Parathyroid adenoma (tissue), 2 donors: ENCODE measurements at regions not wholly inside any gene's neighbourhood (a gene's known extent, or its start where the extent isn't known, plus 50 kb on each side); places are given as distances from the start of the nearest gene placed in this dataset.
"Not testable (repeated sequence)": the region's sequence is repeated elsewhere in the genome, so short reads cannot be mapped to it uniquely, and the experiment has no call there.

Experiments
- H2AFZ ChIP-seq: fragments of 300-600 bp; sonication (generic); one replicate; pipeline ENCODE4 v1.7.0; 2017; ENCODE audit warnings: antibody characterized with exemption, mild to moderate bottlenecking
- H3K27ac ChIP-seq: fragments of 300-600 bp; sonication (generic); one replicate; pipeline ENCODE4 v1.7.0; 2017
- H3K27me3 ChIP-seq: fragments of 300-600 bp; sonication (generic); one replicate; pipeline ENCODE4 v1.7.0; 2017; ENCODE audit warnings: low read length; ENCODE audit not compliant: control insufficient read depth, insufficient read depth
- H3K36me3 ChIP-seq: fragments of 300-600 bp; sonication (generic); one replicate; pipeline ENCODE4 v1.7.0; 2017; ENCODE audit warnings: low read length; ENCODE audit not compliant: control insufficient read depth, insufficient read depth
- H3K4me1 ChIP-seq: fragments of 300-600 bp; sonication (generic); one replicate; pipeline ENCODE4 v1.7.0; 2017; ENCODE audit warnings: control low read depth
- H3K4me2 ChIP-seq: fragments of 300-600 bp; sonication (generic); one replicate; pipeline ENCODE4 v1.7.0; 2017; ENCODE audit warnings: low read length
- H3K4me3 ChIP-seq: fragments of 300-600 bp; sonication (generic); one replicate; pipeline ENCODE4 v1.7.0; 2017; ENCODE audit warnings: low read depth, low read length
- H3K79me2 ChIP-seq: fragments of 300-600 bp; sonication (generic); one replicate; pipeline ENCODE4 v1.7.0; 2017; ENCODE audit warnings: control low read depth
- H3K9ac ChIP-seq: fragments of 300-600 bp; sonication (generic); one replicate; pipeline ENCODE4 v1.7.0; 2017; ENCODE audit warnings: mild to moderate bottlenecking
- H3K9me3 ChIP-seq: fragments of 300-600 bp; sonication (generic); one replicate; pipeline ENCODE4 v1.7.0; 2017; ENCODE audit warnings: low read length; ENCODE audit not compliant: control insufficient read depth
- CTCF ChIP-seq: fragments of 300-600 bp; sonication (generic); IDR thresholded peaks from one replicate; pipeline ENCODE4 v1.7.0; 2017; ENCODE audit warnings: antibody characterized with exemption, mild to moderate bottlenecking
- donor health status: primary hyperparathyroidism.

GRCh38 chr5:88058625-88059024 lies 210.0 kb downstream of the TMEM161B start:
- Histone ChIP-seq H3K9me3 (no peaks in the 10 kb centered on the region), H3K4me3 (no peak overlapping the region), H3K4me2 (no peak overlapping the region), H3K4me1 (no peaks in the 10 kb centered on the region), H3K27me3 (no peaks in the 10 kb centered on the region), H3K27ac (no peak overlapping the region), H3K79me2 (no peaks in the 10 kb centered on the region), H3K36me3 (no peaks in the 10 kb centered on the region), H3K9ac (no peak overlapping the region), H2AFZ (no peak overlapping the region)
- no peak for TF ChIP-seq CTCF

GRCh38 chr5:88052468-88052867 lies 216.2 kb downstream of the TMEM161B start:
- not testable (repeated sequence) for H3K9ac ChIP-seq, H3K4me1 ChIP-seq, H3K27ac ChIP-seq

GRCh38 chr5:88051148-88051547 lies 217.5 kb downstream of the TMEM161B start:
- no peaks in the 10 kb centered on the region for H3K79me2 ChIP-seq
- H3K4me3 ChIP-seq = no peak overlapping the region
- H2AFZ ChIP-seq = no peak overlapping the region
- TF ChIP-seq CTCF = no peak
- H3K27ac ChIP-seq = no peak overlapping the region
- no peak overlapping the region for H3K4me2 ChIP-seq
- no peaks in the 10 kb centered on the region for H3K36me3 ChIP-seq
- H3K27me3 ChIP-seq = no peaks in the 10 kb centered on the region
- no peak overlapping the region for H3K9ac ChIP-seq
- no peaks in the 10 kb centered on the region for H3K4me1 ChIP-seq
- H3K9me3 ChIP-seq = no peaks in the 10 kb centered on the region

More at GRCh38 chr5:88052468-88052867, 216.2 kb downstream of the TMEM161B start:
- H2AFZ ChIP-seq, H3K27me3 ChIP-seq, H3K36me3 ChIP-seq, H3K4me3 ChIP-seq, H3K4me2 ChIP-seq, H3K9me3 ChIP-seq, H3K79me2 ChIP-seq: not testable (repeated sequence)

GRCh38 chr5:88049737-88050136 lies 218.9 kb downstream of the TMEM161B start:
- H3K4me3 ChIP-seq = no peak overlapping the region
- no peak overlapping the region for H3K27ac ChIP-seq
- no peak overlapping the region for H3K4me2 ChIP-seq
- H3K9me3 ChIP-seq = no peaks in the 10 kb centered on the region
- TF ChIP-seq CTCF = no peak
- no peak overlapping the region for H3K9ac ChIP-seq
- no peaks in the 10 kb centered on the region for H3K27me3 ChIP-seq
- H3K4me1 ChIP-seq = no peaks in the 10 kb centered on the region
- no peak overlapping the region for H2AFZ ChIP-seq
- no peaks in the 10 kb centered on the region for H3K79me2 ChIP-seq
- H3K36me3 ChIP-seq = no peaks in the 10 kb centered on the region

GRCh38 chr5:88049156-88049555 lies 219.5 kb downstream of the TMEM161B start:
- Histone ChIP-seq H3K9ac (no peak overlapping the region), H3K27me3 (no peaks in the 10 kb centered on the region), H3K4me1 (no peaks in the 10 kb centered on the region), H2AFZ (no peak overlapping the region), H3K4me3 (no peak overlapping the region), H3K27ac (no peak overlapping the region), H3K36me3 (no peaks in the 10 kb centered on the region), H3K4me2 (no peak overlapping the region), H3K9me3 (no peaks in the 10 kb centered on the region), H3K79me2 (no peaks in the 10 kb centered on the region)
- no peak for TF ChIP-seq CTCF
